ENCODE measurements at regions not wholly inside any gene's neighbourhood (a gene's known extent, or its start where the extent isn't known, plus 50 kb on each side); places are given as distances from the start of the nearest gene placed in this dataset.

DNA sequence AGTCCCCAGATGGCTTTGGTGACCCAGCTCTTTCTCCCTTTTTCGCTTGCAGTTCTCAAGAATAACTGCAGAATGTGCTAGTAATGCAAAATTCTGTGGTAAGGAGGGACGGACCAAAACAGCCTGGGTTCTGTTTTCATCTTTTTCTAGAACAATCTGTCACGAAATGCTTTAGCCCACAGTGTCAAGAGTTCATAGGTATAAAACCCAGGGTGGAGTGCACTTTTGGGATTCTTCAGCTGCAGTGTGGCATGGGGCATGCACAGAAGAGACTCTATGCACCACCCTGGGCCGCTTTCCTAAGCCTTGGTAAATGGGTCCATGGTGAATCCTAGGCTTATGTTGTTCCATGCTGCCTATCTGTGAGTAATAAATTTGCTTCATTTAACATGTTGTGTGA, 1072.7 kb upstream of the GBE1 start:
- no peak overlapping the region for H3K4me2 ChIP-seq
- ChIA-PET POLR2A (no interaction called here), CTCF (no interaction called here)
- H3K4me1 ChIP-seq, result no peaks in the 10 kb centered on the region
- WGBS (ENCODE audit: missing lambda C conversion rate), result 8% methylated on average over 4 of the region's 4 CpGs
- H3K27ac ChIP-seq, result no peak overlapping the region
- FAIRE-seq (no peak), DNase-seq (ENCODE audit: low read depth in 1 of 2, low spot score in 1 of 2) (no peak), ATAC-seq (no peak)
- TF ChIP-seq, protein P1, sequence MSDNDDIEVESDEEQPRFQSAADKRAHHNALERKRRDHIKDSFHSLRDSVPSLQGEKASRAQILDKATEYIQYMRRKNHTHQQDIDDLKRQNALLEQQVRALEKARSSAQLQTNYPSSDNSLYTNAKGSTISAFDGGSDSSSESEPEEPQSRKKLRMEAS (IDR thresholded peaks at IDR 0.05), result no peak
- TF ChIP-seq ZNF302 (CRISPR knock-in tag; IDR thresholded peaks at IDR 0.05) (no peak), ESRRA (IDR thresholded peaks at IDR 0.05; ENCODE audit: borderline replicate concordance, low read length) (no peak), FOSL2 (IDR thresholded peaks at IDR 0.05) (no peak), FOSL2 (CRISPR knock-in tag; IDR thresholded peaks at IDR 0.05) (no peak), MYC (IDR thresholded peaks at IDR 0.05; ENCODE audit: borderline replicate concordance, low read length) (no peak), CHD4 (IDR thresholded peaks at IDR 0.05; ENCODE audit: borderline replicate concordance) (no peak), RCOR1 (IDR thresholded peaks at IDR 0.05; ENCODE audit: low read depth, low read length) (no peak), ZSCAN20 (CRISPR knock-in tag; IDR thresholded peaks at IDR 0.05) (no peak), MAZ (IDR thresholded peaks at IDR 0.05; ENCODE audit: borderline replicate concordance, low read depth, low read length) (no peak)
- TF ChIP-seq, protein P2, sequence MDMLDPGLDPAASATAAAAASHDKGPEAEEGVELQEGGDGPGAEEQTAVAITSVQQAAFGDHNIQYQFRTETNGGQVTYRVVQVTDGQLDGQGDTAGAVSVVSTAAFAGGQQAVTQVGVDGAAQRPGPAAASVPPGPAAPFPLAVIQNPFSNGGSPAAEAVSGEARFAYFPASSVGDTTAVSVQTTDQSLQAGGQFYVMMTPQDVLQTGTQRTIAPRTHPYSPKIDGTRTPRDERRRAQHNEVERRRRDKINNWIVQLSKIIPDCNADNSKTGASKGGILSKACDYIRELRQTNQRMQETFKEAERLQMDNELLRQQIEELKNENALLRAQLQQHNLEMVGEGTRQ (IDR thresholded peaks at IDR 0.05), result no peak
- TF ChIP-seq, protein P3, sequence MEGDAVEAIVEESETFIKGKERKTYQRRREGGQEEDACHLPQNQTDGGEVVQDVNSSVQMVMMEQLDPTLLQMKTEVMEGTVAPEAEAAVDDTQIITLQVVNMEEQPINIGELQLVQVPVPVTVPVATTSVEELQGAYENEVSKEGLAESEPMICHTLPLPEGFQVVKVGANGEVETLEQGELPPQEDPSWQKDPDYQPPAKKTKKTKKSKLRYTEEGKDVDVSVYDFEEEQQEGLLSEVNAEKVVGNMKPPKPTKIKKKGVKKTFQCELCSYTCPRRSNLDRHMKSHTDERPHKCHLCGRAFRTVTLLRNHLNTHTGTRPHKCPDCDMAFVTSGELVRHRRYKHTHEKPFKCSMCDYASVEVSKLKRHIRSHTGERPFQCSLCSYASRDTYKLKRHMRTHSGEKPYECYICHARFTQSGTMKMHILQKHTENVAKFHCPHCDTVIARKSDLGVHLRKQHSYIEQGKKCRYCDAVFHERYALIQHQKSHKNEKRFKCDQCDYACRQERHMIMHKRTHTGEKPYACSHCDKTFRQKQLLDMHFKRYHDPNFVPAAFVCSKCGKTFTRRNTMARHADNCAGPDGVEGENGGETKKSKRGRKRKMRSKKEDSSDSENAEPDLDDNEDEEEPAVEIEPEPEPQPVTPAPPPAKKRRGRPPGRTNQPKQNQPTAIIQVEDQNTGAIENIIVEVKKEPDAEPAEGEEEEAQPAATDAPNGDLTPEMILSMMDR (IDR thresholded peaks at IDR 0.05), result no peak
- H3K4me3 ChIP-seq, result no peak overlapping the region
- 0 out of 3 replicates have a peak, but pooled peaks cover 2% of the 10 kb centered on the region for H3K9me3 ChIP-seq

DNA sequence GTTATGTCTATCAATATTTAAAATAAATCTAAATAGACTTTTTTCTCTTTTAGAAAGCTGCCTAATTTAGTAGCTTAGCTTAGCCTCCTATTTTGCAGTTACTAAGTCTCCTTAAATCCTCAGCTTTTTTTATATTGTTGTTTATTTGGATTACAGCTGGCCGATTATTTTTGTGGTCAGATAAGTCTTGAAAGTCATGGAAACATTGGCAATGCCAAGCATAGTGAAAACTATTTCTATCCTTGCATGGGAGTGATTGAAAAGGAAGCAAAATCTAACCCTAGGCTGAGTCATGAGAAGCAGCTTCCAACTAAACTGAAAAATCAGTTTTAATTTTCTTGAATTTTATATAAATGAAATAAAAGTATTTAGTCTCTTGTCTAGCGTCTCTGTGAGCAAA, 1063.0 kb upstream of the GBE1 start:
- no peak for FAIRE-seq
- 3% methylated on average over 2 of the region's 2 CpGs for WGBS (ENCODE audit: missing lambda C conversion rate)

More for the DNA sequence above, 1063.0 kb upstream of the GBE1 start:
- ATAC-seq (no peak), DNase-seq (ENCODE audit: low read depth in 1 of 2, low spot score in 1 of 2) (no peak)
- Histone ChIP-seq H3K4me2 (no peak overlapping the region), H3K4me1 (no peaks in the 10 kb centered on the region), H3K9me3 (no peaks in the 10 kb centered on the region), H3K4me3 (no peak overlapping the region), H3K27ac (no peak overlapping the region)
- ChIA-PET CTCF (no interaction called here), POLR2A (no interaction called here)
- TF ChIP-seq EHMT2 (IDR thresholded peaks at IDR 0.05; ENCODE audit: low read depth), result no peak
- TF ChIP-seq, protein P4, sequence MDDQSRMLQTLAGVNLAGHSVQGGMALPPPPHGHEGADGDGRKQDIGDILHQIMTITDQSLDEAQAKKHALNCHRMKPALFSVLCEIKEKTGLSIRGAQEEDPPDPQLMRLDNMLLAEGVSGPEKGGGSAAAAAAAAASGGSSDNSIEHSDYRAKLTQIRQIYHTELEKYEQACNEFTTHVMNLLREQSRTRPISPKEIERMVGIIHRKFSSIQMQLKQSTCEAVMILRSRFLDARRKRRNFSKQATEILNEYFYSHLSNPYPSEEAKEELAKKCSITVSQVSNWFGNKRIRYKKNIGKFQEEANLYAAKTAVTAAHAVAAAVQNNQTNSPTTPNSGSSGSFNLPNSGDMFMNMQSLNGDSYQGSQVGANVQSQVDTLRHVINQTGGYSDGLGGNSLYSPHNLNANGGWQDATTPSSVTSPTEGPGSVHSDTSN (IDR thresholded peaks at IDR 0.05), result no peak
- TF ChIP-seq ZSCAN20 (CRISPR knock-in tag; IDR thresholded peaks at IDR 0.05), result no peak
- TF ChIP-seq TFCP2L1 (CRISPR knock-in tag; IDR thresholded peaks at IDR 0.05), result no peak
- TF ChIP-seq, protein P5, sequence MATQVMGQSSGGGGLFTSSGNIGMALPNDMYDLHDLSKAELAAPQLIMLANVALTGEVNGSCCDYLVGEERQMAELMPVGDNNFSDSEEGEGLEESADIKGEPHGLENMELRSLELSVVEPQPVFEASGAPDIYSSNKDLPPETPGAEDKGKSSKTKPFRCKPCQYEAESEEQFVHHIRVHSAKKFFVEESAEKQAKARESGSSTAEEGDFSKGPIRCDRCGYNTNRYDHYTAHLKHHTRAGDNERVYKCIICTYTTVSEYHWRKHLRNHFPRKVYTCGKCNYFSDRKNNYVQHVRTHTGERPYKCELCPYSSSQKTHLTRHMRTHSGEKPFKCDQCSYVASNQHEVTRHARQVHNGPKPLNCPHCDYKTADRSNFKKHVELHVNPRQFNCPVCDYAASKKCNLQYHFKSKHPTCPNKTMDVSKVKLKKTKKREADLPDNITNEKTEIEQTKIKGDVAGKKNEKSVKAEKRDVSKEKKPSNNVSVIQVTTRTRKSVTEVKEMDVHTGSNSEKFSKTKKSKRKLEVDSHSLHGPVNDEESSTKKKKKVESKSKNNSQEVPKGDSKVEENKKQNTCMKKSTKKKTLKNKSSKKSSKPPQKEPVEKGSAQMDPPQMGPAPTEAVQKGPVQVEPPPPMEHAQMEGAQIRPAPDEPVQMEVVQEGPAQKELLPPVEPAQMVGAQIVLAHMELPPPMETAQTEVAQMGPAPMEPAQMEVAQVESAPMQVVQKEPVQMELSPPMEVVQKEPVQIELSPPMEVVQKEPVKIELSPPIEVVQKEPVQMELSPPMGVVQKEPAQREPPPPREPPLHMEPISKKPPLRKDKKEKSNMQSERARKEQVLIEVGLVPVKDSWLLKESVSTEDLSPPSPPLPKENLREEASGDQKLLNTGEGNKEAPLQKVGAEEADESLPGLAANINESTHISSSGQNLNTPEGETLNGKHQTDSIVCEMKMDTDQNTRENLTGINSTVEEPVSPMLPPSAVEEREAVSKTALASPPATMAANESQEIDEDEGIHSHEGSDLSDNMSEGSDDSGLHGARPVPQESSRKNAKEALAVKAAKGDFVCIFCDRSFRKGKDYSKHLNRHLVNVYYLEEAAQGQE (IDR thresholded peaks at IDR 0.05), result no peak
- no peak for TF ChIP-seq FOSL2 (IDR thresholded peaks at IDR 0.05)
- no peak for TF ChIP-seq FOSL2 (CRISPR knock-in tag; IDR thresholded peaks at IDR 0.05)
- no peak for TF ChIP-seq HOXB13 (CRISPR knock-in tag; IDR thresholded peaks at IDR 0.05; ENCODE audit: low read depth)
- no peak for TF ChIP-seq ZNF302 (CRISPR knock-in tag; IDR thresholded peaks at IDR 0.05)
- no peak for TF ChIP-seq EP300 (IDR thresholded peaks at IDR 0.05)
- TF ChIP-seq FOSB (CRISPR knock-in tag; IDR thresholded peaks at IDR 0.05), result no peak
- TF ChIP-seq, protein P6, sequence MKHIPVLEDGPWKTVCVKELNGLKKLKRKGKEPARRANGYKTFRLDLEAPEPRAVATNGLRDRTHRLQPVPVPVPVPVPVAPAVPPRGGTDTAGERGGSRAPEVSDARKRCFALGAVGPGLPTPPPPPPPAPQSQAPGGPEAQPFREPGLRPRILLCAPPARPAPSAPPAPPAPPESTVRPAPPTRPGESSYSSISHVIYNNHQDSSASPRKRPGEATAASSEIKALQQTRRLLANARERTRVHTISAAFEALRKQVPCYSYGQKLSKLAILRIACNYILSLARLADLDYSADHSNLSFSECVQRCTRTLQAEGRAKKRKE (CRISPR knock-in tag; IDR thresholded peaks at IDR 0.05; ENCODE audit: low read depth), result no peak
- TF ChIP-seq EHF (CRISPR knock-in tag; IDR thresholded peaks at IDR 0.05), result no peak
- no peak for TF ChIP-seq TP53 (CRISPR knock-in tag; IDR thresholded peaks at IDR 0.05)
